Endothelial cell of umbilical vein (primary cell): ENCODE measurements at regions not wholly inside any gene's neighbourhood (a gene's known extent, or its start where the extent isn't known, plus 50 kb on each side); places are given as distances from the start of the nearest gene placed in this dataset.

ENCODE experiments used
- BruUV-seq: library from RNA; stranded (reverse); fragments of 400-500 nt; replicated peaks from 2 replicates; lab custom pipeline; 2021; lab: Mats Ljungman, UMichigan
- CTCF ChIA-PET: fragments of 300-600, 350-600 bp; sonication (Branson Sonifier 250); formaldehyde crosslinking; loops from one replicate; lab custom pipeline; 2021; ENCODE audit warnings: antibody characterized with exemption, inconsistent platforms; lab: Charles Lee
- POLR2A ChIA-PET: fragments of 300-600, 350-600 bp; sonication (Branson Sonifier 250); formaldehyde crosslinking; loops from one replicate; lab custom pipeline; 2021; ENCODE audit warnings: antibody characterized with exemption, inconsistent platforms; lab: Charles Lee
- DNase-seq: peaks from one replicate; pipeline ENCODE4 v3.0.0-alpha.2; 2011; ENCODE audit warnings: low read depth, low spot score
- FAIRE-seq: peaks from 2 replicates; lab custom pipeline; 2011; peaks lifted over from hg19 to GRCh38; lab: Jason Lieb, UNC
- H2AFZ ChIP-seq: 2 replicates; pipeline ENCODE4 v1.6.0; 2012; ENCODE audit warnings: low read depth, low read length, control low read depth, inconsistent platforms
- H3K27ac ChIP-seq: 2 replicates; pipeline ENCODE4 v1.5.1; 2011; ENCODE audit warnings: low read depth, mild to moderate bottlenecking, control low read depth, low read length, moderate library complexity; ENCODE audit not compliant: insufficient read depth
- H3K27me3 ChIP-seq, 2 experiments: 2 replicates each; pipeline versions ENCODE4 v1.6.0 to v1.6.1; 2011; ENCODE audit warnings: low read length in 2 of 2, mixed read lengths in 1 of 2; ENCODE audit not compliant: control insufficient read depth in 2 of 2, insufficient read depth in 2 of 2
- H3K36me3 ChIP-seq, 2 experiments: 2 replicates in 1 of 2; 3 replicates in 1 of 2; pipeline ENCODE4 v1.5.1; 2011; ENCODE audit warnings: low read length in 2 of 2, mild to moderate bottlenecking in 1 of 2, moderate library complexity in 1 of 2; ENCODE audit not compliant: control insufficient read depth in 2 of 2, insufficient read depth in 2 of 2; ENCODE audit errors: extremely low read depth in 1 of 2
- H3K4me1 ChIP-seq: 3 replicates; pipeline ENCODE4 v1.5.1; 2011; ENCODE audit warnings: mild to moderate bottlenecking, low read length; ENCODE audit not compliant: control insufficient read depth, insufficient read depth; ENCODE audit errors: extremely low read depth
- H3K4me2 ChIP-seq: 2 replicates; pipeline ENCODE4 v1.6.1; 2011; ENCODE audit warnings: low read length, control low read depth, mixed read lengths; ENCODE audit not compliant: insufficient read depth
- H3K4me3 ChIP-seq, 3 experiments: fragments of 200-600 bp in 1 of 3; sonication (generic), shearing (Covaris generic) in 1 of 3; replicated peaks in 1 of 3; 2 replicates each; pipeline ENCODE4 v1.5.1; 2011 to 2016; ENCODE audit warnings: control low read depth in 3 of 3, low read length in 3 of 3, mild to moderate bottlenecking in 2 of 3, inconsistent platforms in 1 of 3, low read depth in 1 of 3, moderate library complexity in 1 of 3; ENCODE audit not compliant: insufficient read depth in 1 of 3
- H3K79me2 ChIP-seq: 2 replicates; pipeline ENCODE4 v1.6.0; 2012; ENCODE audit warnings: low read length, inconsistent platforms; ENCODE audit not compliant: control insufficient read depth, insufficient read depth
- H3K9ac ChIP-seq: replicated peaks from 2 replicates; pipeline ENCODE3; 2011; ENCODE audit warnings: low read length, control low read depth; ENCODE audit not compliant: insufficient read depth; ENCODE audit errors: extremely low read depth
- H3K9me1 ChIP-seq: replicated peaks from 3 replicates; pipeline ENCODE4 v1.6.0; 2011; ENCODE audit warnings: mild to moderate bottlenecking, low read length; ENCODE audit not compliant: control insufficient read depth, insufficient read depth; ENCODE audit errors: extremely low read depth
- H3K9me3 ChIP-seq: replicated peaks from 2 replicates; pipeline ENCODE4 v1.5.1; 2012; ENCODE audit warnings: low read length, inconsistent platforms; ENCODE audit not compliant: control insufficient read depth, insufficient read depth
- H4K20me1 ChIP-seq: replicated peaks from 2 replicates; pipeline ENCODE3; 2011; ENCODE audit warnings: mild to moderate bottlenecking, low read length; ENCODE audit not compliant: control insufficient read depth, insufficient read depth; ENCODE audit errors: extremely low read depth
- EZH2 ChIP-seq: IDR thresholded peaks from 2 replicates; pipeline ENCODE4 v1.6.1; 2012; ENCODE audit warnings: borderline replicate concordance, low read depth, mild to moderate bottlenecking, moderate library complexity, low read length, inconsistent platforms; ENCODE audit not compliant: severe bottlenecking
- FOS ChIP-seq: IDR thresholded peaks from 2 replicates; pipeline ENCODE4 v1.6.1; 2011; ENCODE audit warnings: mild to moderate bottlenecking, low read length, moderate library complexity, borderline replicate concordance; ENCODE audit not compliant: insufficient read depth
- GATA2 ChIP-seq: IDR thresholded peaks from 2 replicates; pipeline ENCODE4 v1.7.0; 2011; ENCODE audit warnings: low read depth, mild to moderate bottlenecking, moderate library complexity, mixed read lengths, low read length; ENCODE audit not compliant: insufficient read length, insufficient read depth
- JUN ChIP-seq: IDR thresholded peaks from 2 replicates; pipeline ENCODE4 v1.6.1; 2011; ENCODE audit warnings: borderline replicate concordance, low read depth; ENCODE audit not compliant: insufficient read length, insufficient read depth
- MYC ChIP-seq: IDR thresholded peaks from one replicate; pipeline ENCODE4 v1.6.1; 2011; ENCODE audit warnings: mild to moderate bottlenecking, low read depth, low read length
- POLR2A ChIP-seq: IDR thresholded peaks from 2 replicates; pipeline ENCODE4 v1.6.1; 2012; ENCODE audit warnings: low read depth, mild to moderate bottlenecking, control low read depth, low read length
- dilution Hi-C: fragments of 300-500 bp; cut with MboI; formaldehyde crosslinking; loops from one replicate; pipeline ENCODE4 v1.15.0; 2019; ENCODE audit warnings: low sequenced_read_pairs; ENCODE audit not compliant: extremely low pct_ligation_motif_present
- intact Hi-C: fragments of 100-400 bp; cut with micrococcal nuclease; formaldehyde crosslinking; loops from one replicate; pipeline ENCODE4 v1.10.0; 2022
- TF ChIP-seq, protein P1 (sequence below), 2 donors: IDR thresholded peaks; 1 replicate in 1 of 2; 2 replicates in 1 of 2; pipeline ENCODE4 v1.5.1; 2011; ENCODE audit warnings: low read length in 2 of 2, mild to moderate bottlenecking in 2 of 2, moderate library complexity in 2 of 2, control low read depth in 1 of 2, inconsistent platforms in 1 of 2, low read depth in 1 of 2; ENCODE audit not compliant: insufficient read depth in 1 of 2; ENCODE audit errors: extremely low read depth in 1 of 2
- TF ChIP-seq, protein P2 (sequence below): IDR thresholded peaks from 2 replicates; pipeline ENCODE4 v1.6.1; 2011; ENCODE audit not compliant: insufficient read depth, insufficient read length

DNA sequence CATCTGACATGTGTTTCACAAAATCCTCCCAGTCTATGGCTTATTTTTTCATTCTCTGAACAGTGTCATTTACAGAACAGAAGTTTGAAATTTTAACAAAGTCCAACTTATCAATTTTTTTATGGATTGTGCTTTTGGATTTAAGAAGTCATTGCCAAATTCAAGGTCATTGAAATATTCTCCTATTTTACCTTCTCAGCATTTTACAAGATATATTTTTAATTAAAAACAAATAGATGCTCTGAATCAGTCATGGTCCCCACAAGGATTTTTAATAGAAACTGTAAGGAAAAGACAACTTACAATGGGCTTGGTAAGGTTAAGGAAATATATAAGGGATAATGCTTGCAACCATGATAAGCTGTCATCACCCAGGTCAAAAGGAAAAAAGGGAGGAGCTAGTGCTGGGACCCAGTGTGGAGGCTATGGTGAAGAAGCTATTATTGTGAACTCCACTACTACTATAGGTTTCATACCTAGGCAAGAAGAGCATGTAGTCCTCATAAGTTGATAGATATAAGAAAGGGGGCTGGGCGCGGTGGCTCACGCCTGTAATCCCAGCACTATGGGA lies 144.5 kb upstream of the KCNJ15 start:
- Histone ChIP-seq H3K4me2 (no peak overlapping the region), H3K9me1 (no peaks in the 10 kb centered on the region), H3K27me3 (peaks cover 0 to 3% of the 10 kb centered on the region in 2 experiments), H3K9me3 (no peaks in the 10 kb centered on the region), H3K4me3 (no peak overlapping the region), H3K9ac (no peak overlapping the region), H3K4me1 (no peaks in the 10 kb centered on the region), H3K27ac (no peak overlapping the region), H2AFZ (no peak overlapping the region), H4K20me1 (no peaks in the 10 kb centered on the region), H3K36me3 (no peaks in the 10 kb centered on the region), H3K79me2 (no peaks in the 10 kb centered on the region)
- FAIRE-seq, result no peak
- TF ChIP-seq, protein P1, sequence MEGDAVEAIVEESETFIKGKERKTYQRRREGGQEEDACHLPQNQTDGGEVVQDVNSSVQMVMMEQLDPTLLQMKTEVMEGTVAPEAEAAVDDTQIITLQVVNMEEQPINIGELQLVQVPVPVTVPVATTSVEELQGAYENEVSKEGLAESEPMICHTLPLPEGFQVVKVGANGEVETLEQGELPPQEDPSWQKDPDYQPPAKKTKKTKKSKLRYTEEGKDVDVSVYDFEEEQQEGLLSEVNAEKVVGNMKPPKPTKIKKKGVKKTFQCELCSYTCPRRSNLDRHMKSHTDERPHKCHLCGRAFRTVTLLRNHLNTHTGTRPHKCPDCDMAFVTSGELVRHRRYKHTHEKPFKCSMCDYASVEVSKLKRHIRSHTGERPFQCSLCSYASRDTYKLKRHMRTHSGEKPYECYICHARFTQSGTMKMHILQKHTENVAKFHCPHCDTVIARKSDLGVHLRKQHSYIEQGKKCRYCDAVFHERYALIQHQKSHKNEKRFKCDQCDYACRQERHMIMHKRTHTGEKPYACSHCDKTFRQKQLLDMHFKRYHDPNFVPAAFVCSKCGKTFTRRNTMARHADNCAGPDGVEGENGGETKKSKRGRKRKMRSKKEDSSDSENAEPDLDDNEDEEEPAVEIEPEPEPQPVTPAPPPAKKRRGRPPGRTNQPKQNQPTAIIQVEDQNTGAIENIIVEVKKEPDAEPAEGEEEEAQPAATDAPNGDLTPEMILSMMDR (IDR thresholded peaks at IDR 0.05; ENCODE audit: extremely low read depth in 1 of 2, insufficient read depth in 1 of 2, low read depth in 1 of 2, low read length in 2 of 2), result no peak
- dilution Hi-C loops, result no loop called here
- ChIA-PET POLR2A (no interaction called here), CTCF (interaction anchor here (1.1 kb wide), 1 partner anchor 14 kb away, joined by 7 read pairs; no protein-coding TSS in a partner anchor)
- BruUV-seq, result no TSS peak
- intact Hi-C loops, result no loop called here
- DNase-seq, result no peak

DNA sequence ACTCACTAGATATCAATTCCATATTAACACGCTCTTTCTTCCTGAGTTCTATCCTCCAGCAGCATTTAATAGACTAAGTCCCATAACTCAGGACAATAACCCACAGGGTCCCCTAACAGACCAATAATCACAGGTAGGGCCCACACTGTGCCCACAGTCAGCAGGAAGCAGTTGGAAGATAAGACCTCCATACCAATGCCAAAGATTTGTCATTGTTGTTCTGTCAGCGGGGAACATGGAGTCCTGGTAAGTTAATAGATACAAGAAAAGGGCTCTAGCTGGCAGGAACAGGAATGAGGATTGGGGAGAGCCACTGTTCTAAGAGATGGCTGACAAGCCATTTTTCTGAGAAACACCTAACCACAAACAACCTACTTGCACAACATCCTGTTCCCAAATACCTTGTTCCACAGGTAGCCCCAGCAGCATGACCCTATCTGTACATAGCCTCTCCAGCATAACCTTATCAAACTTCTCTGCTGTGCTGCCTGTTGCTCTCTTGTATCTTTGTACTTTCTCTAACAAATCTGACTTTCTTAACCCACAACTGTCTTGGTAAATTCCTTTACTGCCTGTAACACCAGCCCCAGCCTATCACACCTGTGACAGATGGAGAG lies 142.0 kb upstream of the KCNJ15 start:
- CTCF ChIA-PET, result no interaction called here
- no peak for FAIRE-seq

More for the DNA sequence above, 142.0 kb upstream of the KCNJ15 start:
- TF ChIP-seq POLR2A (no peak), JUN (no peak), GATA2 (no peak), FOS (no peak), EZH2 (no peak), MYC (no peak)
- TF ChIP-seq, protein P2, sequence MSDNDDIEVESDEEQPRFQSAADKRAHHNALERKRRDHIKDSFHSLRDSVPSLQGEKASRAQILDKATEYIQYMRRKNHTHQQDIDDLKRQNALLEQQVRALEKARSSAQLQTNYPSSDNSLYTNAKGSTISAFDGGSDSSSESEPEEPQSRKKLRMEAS, result no peak
- no peaks in the 10 kb centered on the region for H3K9me3 ChIP-seq
- H3K27ac ChIP-seq, result no peak overlapping the region
- no peaks in the 10 kb centered on the region for H3K4me1 ChIP-seq
- no peak overlapping the region for H3K4me3 ChIP-seq
- no peaks in the 10 kb centered on the region for H3K36me3 ChIP-seq
- DNase-seq, result no peak
- no peaks in the 10 kb centered on the region for H3K79me2 ChIP-seq
- POLR2A ChIA-PET, result no interaction called here
- H3K9ac ChIP-seq, result no peak overlapping the region
- no peaks in the 10 kb centered on the region for H4K20me1 ChIP-seq
- dilution Hi-C loops (no loop called here), intact Hi-C loops (no loop called here)
- peaks cover 0 to 3% of the 10 kb centered on the region in 2 experiments for H3K27me3 ChIP-seq
- no peak overlapping the region for H3K4me2 ChIP-seq
- H2AFZ ChIP-seq, result no peak overlapping the region
- no peaks in the 10 kb centered on the region for H3K9me1 ChIP-seq
- no TSS peak for BruUV-seq
